NCI-H460 (cell line): ENCODE measurements at regions not wholly inside any gene's neighbourhood (a gene's known extent, or its start where the extent isn't known, plus 50 kb on each side); places are given as distances from the start of the nearest gene placed in this dataset.

Experiments
- DNase-seq: peaks from one replicate; pipeline ENCODE4 v3.0.0-alpha.2; 2016; ENCODE audit warnings: low read depth; ENCODE audit errors: extremely low read depth
- small RNA-seq, 2 experiments: library from RNA; depleted of rRNA; stranded (forward); fragments of <200 nt; gene quantifications; one replicate each; pipeline ENCODE3, GENCODE V24; 2014

DNA sequence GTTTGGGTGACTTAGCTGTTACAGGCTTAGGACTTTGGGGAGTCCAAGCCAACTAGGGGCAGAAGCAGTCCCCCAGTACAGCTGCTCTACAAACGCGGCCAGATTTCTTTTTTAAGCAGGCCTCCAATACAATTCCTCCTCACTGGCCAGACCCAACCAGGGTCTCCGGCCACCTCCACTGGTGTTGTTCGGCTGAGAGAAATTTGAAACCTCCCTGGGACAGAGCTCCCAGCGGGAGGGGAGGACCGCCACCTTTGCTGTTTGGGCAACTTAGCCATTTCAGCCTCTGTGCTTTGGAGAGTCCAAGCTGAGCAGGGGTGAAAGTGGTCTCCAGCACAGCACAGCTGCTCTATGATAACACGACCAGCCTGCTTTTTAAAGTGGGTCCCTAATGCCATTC is 59.4 kb upstream of the KHDRBS2 start:
- DNase-seq: no peak

DNA sequence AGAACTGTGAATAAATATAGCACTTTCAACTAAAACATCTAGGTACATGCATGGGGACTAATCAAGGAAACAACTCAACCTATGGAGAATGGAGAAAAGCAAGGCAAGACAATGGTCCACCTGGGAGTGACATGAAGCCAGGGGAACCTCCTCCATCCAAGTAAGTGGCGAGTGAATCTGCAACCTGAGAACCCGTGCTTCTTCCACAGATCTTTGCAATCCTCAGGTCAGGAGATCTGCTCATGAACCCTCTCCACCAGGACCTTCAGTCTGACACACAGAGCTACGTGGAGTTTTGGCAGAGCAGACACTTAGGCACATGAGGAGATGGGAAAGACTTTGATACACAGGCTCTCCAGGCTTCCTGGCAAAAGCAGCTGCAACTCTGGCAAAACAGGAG is 58.8 kb upstream of the KHDRBS2 start:
- no peak for DNase-seq

DNA sequence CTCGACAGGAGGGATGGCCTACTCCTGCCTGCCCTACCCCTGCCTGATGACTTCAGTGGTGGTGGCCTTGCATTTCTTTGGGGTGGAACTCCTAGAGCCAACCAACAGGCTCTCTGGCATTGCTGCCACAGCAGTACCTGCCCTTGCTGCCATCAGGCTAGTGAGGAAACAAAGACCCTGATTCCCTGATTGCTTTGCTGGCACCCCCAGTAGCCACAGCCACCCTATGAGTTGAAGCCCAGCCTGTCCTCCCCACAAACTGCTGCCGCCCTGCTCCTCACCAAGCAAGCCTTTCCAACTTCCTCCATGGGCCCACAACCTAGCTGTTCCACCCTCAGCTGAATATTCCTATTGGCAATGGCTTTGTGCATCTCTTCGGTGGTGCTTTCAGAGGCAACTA is 52.5 kb upstream of the KHDRBS2 start:
- DNase-seq: no peak

Small RNA genes lying in the stretch of these regions (small RNA-seq; reads per million reads assigned to genes)
- gene AL355375.2: 0 reads per million in 2 experiments
